ENCODE measurements at regions not wholly inside any gene's neighbourhood (a gene's known extent, or its start where the extent isn't known, plus 50 kb on each side); places are given as distances from the start of the nearest gene placed in this dataset.

GRCh38 chr4:114279066-114279465, 299.6 kb upstream of the ARSJ start:
- no peaks in the 10 kb centered on the region for H3K9me3 ChIP-seq (ENCODE audit: severe bottlenecking)
- H3K27me3 ChIP-seq (ENCODE audit: insufficient read depth, low read depth, severe bottlenecking), result no peaks in the 10 kb centered on the region
- H3K36me3 ChIP-seq, result no peaks in the 10 kb centered on the region
- no peak overlapping the region for H3K4me3 ChIP-seq (ENCODE audit: low read depth, low read length)
- no peak for DNase-seq
- H3K27ac ChIP-seq, result no peak overlapping the region
- no peak for TF ChIP-seq CTCF (IDR thresholded peaks at IDR 0.05; ENCODE audit: low read depth, low read length)

DNA sequence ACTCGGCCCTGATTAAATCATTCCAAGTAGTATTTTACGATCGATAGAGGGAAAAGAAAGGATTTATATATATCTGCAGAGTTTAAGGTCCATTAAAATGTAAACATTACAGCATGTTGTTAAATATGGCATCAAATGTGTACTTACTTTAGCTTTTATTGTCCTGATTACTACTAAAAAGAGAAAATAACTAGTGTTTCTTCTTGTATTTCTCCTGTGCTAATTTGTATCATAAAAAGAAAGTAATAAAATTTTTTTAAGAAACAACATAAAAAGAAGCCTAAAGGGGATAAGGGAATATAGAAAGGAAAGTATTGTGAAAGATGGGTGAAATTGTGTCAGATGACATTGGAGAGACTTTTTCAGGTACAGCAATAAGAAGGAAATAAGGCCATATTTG, 300.3 kb upstream of the ARSJ start:
- no peaks in the 10 kb centered on the region for H3K27me3 ChIP-seq (ENCODE audit: insufficient read depth, low read depth, severe bottlenecking)
- H3K27ac ChIP-seq, result no peak overlapping the region
- TF ChIP-seq CTCF (IDR thresholded peaks at IDR 0.05; ENCODE audit: low read depth, low read length), result no peak
- H3K36me3 ChIP-seq, result no peaks in the 10 kb centered on the region
- DNase-seq, result no peak
- H3K9me3 ChIP-seq (ENCODE audit: severe bottlenecking), result no peaks in the 10 kb centered on the region
- H3K4me3 ChIP-seq (ENCODE audit: low read depth, low read length), result no peak overlapping the region

GRCh38 chr4:114280645-114281044, 301.2 kb upstream of the ARSJ start:
- Histone ChIP-seq H3K27ac (no peak overlapping the region), H3K27me3 (ENCODE audit: insufficient read depth, low read depth, severe bottlenecking) (no peaks in the 10 kb centered on the region), H3K36me3 (no peaks in the 10 kb centered on the region), H3K4me3 (ENCODE audit: low read depth, low read length) (no peak overlapping the region), H3K9me3 (ENCODE audit: severe bottlenecking) (no peaks in the 10 kb centered on the region)
- no peak for DNase-seq
- TF ChIP-seq CTCF (IDR thresholded peaks at IDR 0.05; ENCODE audit: low read depth, low read length), result no peak

DNA sequence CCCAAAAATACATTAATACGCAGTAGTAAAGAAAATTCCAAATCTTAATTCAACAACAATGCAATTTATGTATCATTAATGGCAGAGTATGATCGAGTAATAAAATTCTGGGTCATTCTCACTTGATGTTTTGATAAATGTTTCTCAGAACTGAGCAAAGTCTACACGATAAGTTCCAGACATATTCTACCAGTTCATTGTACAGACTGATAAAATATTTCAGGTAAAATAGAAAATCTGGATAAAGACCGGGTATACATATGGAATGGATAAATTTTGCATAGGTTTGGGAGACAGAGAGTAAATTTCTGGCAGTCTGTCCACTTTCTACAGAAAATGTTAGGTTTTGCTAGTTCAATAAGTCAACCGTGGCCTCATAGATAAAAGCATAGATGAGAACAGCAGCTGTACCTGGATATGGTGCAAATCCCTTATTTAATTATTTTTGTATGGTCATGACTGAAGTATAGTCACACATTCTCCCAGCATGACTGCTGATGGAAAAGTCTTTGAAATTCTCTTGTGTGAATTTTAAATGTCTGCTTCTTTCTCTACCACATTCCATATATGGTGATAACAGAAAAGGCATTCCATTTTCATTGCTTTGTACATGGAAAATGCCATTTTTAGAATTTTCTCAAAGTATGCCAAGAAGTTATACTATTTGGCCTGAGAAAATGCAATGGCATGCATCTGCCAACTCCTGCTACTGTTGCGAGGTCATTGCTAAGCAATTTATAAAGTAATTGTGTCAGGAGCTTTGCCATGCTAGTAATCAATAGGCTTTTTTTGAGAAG, 301.9 kb upstream of the ARSJ start:
- H3K36me3 ChIP-seq, result no peaks in the 10 kb centered on the region
- no peak overlapping the region for H3K4me3 ChIP-seq (ENCODE audit: low read depth, low read length)
- no peaks in the 10 kb centered on the region for H3K27me3 ChIP-seq (ENCODE audit: insufficient read depth, low read depth, severe bottlenecking)
- no peak for DNase-seq
- H3K27ac ChIP-seq, result no peak overlapping the region
- TF ChIP-seq CTCF (IDR thresholded peaks at IDR 0.05; ENCODE audit: low read depth, low read length), result no peak
- H3K9me3 ChIP-seq (ENCODE audit: severe bottlenecking), result no peaks in the 10 kb centered on the region

DNA sequence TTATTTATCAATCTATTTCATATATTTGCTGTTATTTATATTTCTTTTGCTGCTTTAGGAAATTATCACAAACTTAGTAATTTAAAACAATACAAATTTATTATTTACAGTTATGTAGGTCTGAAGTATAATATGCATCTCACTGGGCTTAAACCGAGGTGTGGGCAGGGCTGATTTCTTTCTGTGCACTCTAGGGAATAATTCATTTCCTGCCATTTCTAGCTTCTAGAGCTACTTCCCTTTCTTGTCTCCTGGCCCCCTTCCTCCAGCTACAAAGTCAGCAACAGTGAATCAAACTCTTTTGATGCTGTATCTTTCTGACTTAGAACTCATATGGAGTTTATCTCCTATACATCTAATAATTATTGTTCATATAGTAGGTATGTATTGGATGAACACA, 303.5 kb upstream of the ARSJ start:
- no peak overlapping the region for H3K4me3 ChIP-seq (ENCODE audit: low read depth, low read length)
- no peak for DNase-seq
- H3K27me3 ChIP-seq (ENCODE audit: insufficient read depth, low read depth, severe bottlenecking), result no peaks in the 10 kb centered on the region
- no peak for TF ChIP-seq CTCF (IDR thresholded peaks at IDR 0.05; ENCODE audit: low read depth, low read length)
- H3K27ac ChIP-seq, result no peak overlapping the region
- no peaks in the 10 kb centered on the region for H3K9me3 ChIP-seq (ENCODE audit: severe bottlenecking)
- H3K36me3 ChIP-seq, result no peaks in the 10 kb centered on the region

- no peaks in the 10 kb centered on the region for H3K36me3 ChIP-seq
- no peaks in the 10 kb centered on the region for H3K27me3 ChIP-seq (ENCODE audit: insufficient read depth, low read depth, severe bottlenecking)
- H3K4me3 ChIP-seq (ENCODE audit: low read depth, low read length), result no peak overlapping the region
- no peak for TF ChIP-seq CTCF (IDR thresholded peaks at IDR 0.05; ENCODE audit: low read depth, low read length)
- DNase-seq, result no peak
- no peak overlapping the region for H3K27ac ChIP-seq
- no peaks in the 10 kb centered on the region for H3K9me3 ChIP-seq (ENCODE audit: severe bottlenecking)
Measured at GRCh38 chr4:114284629-114285028, 305.2 kb upstream of the ARSJ start.

All from WERI-Rb-1 (cell line).